Smooth muscle cell (in vitro differentiated cells): ENCODE measurements at regions not wholly inside any gene's neighbourhood (a gene's known extent, or its start where the extent isn't known, plus 50 kb on each side); places are given as distances from the start of the nearest gene placed in this dataset.
A peak's percentile ranks its signal among the peaks of the same experiment; 100 is the strongest.

Experiments
- DNase-seq: peaks from one replicate; lab custom pipeline; 2025; ENCODE audit not compliant: unreplicated experiment; lab: John Stamatoyannopoulos, UW
- H2AFZ ChIP-seq: fragments of 200-600 bp; sonication (generic); 2 replicates; pipeline ENCODE4 v1.6.0; 2016; ENCODE audit warnings: antibody characterized with exemption, low read depth, mild to moderate bottlenecking
- H3F3A ChIP-seq: fragments of 200-600 bp; sonication (generic); 2 replicates; pipeline ENCODE4 v1.6.0; 2017; ENCODE audit warnings: antibody characterized with exemption, low read depth
- H3K27ac ChIP-seq: fragments of 200-600 bp; sonication (generic); 2 replicates; pipeline ENCODE4 v1.5.1; 2016; ENCODE audit warnings: low read depth, mild to moderate bottlenecking
- H3K27me3 ChIP-seq: fragments of 200-600 bp; sonication (generic); 2 replicates; pipeline ENCODE4 v1.6.1; 2016; ENCODE audit warnings: low read depth, mild to moderate bottlenecking
- H3K36me3 ChIP-seq: fragments of 200-600 bp; sonication (generic); 2 replicates; pipeline ENCODE4 v1.5.1; 2016; ENCODE audit warnings: low read depth
- H3K4me1 ChIP-seq: fragments of 200-600 bp; sonication (generic); 2 replicates; pipeline ENCODE4 v1.5.1; 2016; ENCODE audit warnings: low read depth
- H3K4me2 ChIP-seq: fragments of 200-600 bp; sonication (generic); 2 replicates; pipeline ENCODE4 v1.6.0; 2016; ENCODE audit warnings: mild to moderate bottlenecking
- H3K4me3 ChIP-seq: fragments of 200-600 bp; sonication (generic); 2 replicates; pipeline ENCODE4 v1.5.1; 2016; ENCODE audit warnings: mild to moderate bottlenecking
- H3K79me2 ChIP-seq: fragments of 200-600 bp; sonication (generic); 2 replicates; pipeline ENCODE4 v1.6.0; 2016; ENCODE audit warnings: low read depth, mild to moderate bottlenecking
- H3K9ac ChIP-seq: fragments of 200-600 bp; sonication (generic); 2 replicates; pipeline ENCODE4 v1.6.0; 2016; ENCODE audit warnings: low read depth
- H3K9me3 ChIP-seq: fragments of 200-600 bp; sonication (generic); replicated peaks from 2 replicates; pipeline ENCODE4 v1.5.1; 2016; ENCODE audit warnings: low read depth
- H4K20me1 ChIP-seq: fragments of 200-600 bp; sonication (generic); 2 replicates; pipeline ENCODE4 v1.6.0; 2016; ENCODE audit warnings: low read depth
- WGBS: methylation state at CpG from one replicate; pipeline ENCODE4 v1.1.7; 2016; ENCODE audit warnings: low lambda C conversion rate; 5-methylcytosine and 5-hydroxymethylcytosine counted together
- TF ChIP-seq, protein P1 (sequence below): fragments of 200-600 bp; sonication (generic); IDR thresholded peaks from 2 replicates; pipeline ENCODE4 v1.5.1; 2017; ENCODE audit warnings: borderline replicate concordance, mild to moderate bottlenecking, antibody characterized with exemption; ENCODE audit not compliant: insufficient read depth, poor library complexity, severe bottlenecking

DNA sequence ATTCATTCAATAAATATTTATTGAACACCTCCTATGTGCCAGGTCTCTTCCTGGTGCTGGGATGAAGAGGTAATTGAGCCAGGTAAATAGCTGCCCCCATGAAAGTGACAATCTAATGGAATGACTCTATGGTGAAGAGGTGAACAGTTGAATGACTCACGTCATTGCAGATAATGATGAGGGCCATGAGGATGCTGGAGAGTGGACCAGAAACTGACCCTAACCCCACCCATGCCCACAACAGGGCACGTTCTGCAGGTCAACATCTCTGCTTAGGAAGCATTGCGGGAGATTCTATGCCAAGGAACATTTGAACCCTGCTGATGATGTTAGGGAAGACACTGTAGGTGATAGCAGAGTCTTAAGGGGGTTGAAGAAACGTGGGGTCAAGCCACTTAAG lies 788.9 kb upstream of the TBX3 start:
- Histone ChIP-seq H3K27me3 (no peaks in the 10 kb centered on the region), H3K79me2 (no peaks in the 10 kb centered on the region), H2AFZ (no peak overlapping the region), H3F3A (no peaks in the 10 kb centered on the region), H4K20me1 (no peaks in the 10 kb centered on the region), H3K9ac (no peak overlapping the region), H3K9me3 (no peaks in the 10 kb centered on the region), H3K4me1 (no peaks in the 10 kb centered on the region), H3K4me2 (no peak overlapping the region), H3K36me3 (no peaks in the 10 kb centered on the region), H3K4me3 (no peak overlapping the region), H3K27ac (no peak overlapping the region)
- DNase-seq: no peak
- TF ChIP-seq, protein P1, sequence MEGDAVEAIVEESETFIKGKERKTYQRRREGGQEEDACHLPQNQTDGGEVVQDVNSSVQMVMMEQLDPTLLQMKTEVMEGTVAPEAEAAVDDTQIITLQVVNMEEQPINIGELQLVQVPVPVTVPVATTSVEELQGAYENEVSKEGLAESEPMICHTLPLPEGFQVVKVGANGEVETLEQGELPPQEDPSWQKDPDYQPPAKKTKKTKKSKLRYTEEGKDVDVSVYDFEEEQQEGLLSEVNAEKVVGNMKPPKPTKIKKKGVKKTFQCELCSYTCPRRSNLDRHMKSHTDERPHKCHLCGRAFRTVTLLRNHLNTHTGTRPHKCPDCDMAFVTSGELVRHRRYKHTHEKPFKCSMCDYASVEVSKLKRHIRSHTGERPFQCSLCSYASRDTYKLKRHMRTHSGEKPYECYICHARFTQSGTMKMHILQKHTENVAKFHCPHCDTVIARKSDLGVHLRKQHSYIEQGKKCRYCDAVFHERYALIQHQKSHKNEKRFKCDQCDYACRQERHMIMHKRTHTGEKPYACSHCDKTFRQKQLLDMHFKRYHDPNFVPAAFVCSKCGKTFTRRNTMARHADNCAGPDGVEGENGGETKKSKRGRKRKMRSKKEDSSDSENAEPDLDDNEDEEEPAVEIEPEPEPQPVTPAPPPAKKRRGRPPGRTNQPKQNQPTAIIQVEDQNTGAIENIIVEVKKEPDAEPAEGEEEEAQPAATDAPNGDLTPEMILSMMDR: no peak
- 92% methylated on average over 4 of the region's 4 CpGs for WGBS

DNA sequence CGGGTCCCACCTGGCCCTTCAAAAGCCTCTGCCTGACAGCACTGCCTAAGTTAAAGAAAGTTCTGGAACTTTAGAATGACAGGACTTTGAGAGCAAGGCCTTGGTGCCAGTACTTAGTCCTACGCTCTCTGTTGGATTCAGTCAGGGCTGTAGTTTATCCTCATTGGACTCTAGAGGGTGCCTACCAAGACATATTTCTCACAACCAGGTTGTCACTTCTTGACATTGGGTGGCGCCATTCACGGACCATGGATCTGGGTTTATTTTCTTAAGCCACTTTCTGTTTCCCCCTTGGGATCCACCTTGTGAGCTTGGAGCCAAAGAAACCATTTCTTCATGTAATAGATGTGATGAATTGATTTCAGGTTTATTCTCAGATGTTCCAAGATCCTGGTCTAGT lies 787.0 kb upstream of the TBX3 start:
- H3K4me1 ChIP-seq: no peaks in the 10 kb centered on the region
- TF ChIP-seq, protein P1: no peak
- no peaks in the 10 kb centered on the region for H3K36me3 ChIP-seq
- H3K79me2 ChIP-seq: no peaks in the 10 kb centered on the region
- H3K4me3 ChIP-seq: no peak overlapping the region
- no peak for DNase-seq
- H3K4me2 ChIP-seq: no peak overlapping the region
- H3K27ac ChIP-seq: no peak overlapping the region
- no peak overlapping the region for H3K9ac ChIP-seq
- WGBS: 90% methylated on average over 4 of the region's 4 CpGs
- H3K27me3 ChIP-seq: no peaks in the 10 kb centered on the region
- no peak overlapping the region for H2AFZ ChIP-seq
- no peaks in the 10 kb centered on the region for H4K20me1 ChIP-seq
- H3F3A ChIP-seq: peaks cover 4% of the 10 kb centered on the region
- H3K9me3 ChIP-seq: no peaks in the 10 kb centered on the region

DNA sequence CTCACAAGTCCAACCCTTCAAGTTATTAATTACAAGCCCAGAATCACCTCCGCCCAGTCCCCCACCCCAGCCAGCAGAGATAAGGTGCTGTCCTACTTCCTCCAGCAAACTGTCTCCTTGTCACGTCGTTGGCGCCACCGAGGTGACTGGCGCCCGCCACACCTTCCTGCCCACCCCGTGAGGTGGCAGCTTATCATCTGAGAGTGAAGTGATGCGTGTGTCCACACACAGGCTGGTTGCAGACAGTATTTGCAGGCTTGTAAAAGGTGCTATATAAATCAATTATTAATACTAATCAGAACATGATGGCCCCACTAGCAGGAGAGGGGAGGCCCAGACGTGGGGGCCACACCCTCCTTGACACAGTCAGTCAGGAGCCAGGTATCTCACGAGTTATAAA lies 786.6 kb upstream of the TBX3 start:
- Histone ChIP-seq H3K4me3 (no peak overlapping the region), H3K4me1 (no peaks in the 10 kb centered on the region), H3K9me3 (no peaks in the 10 kb centered on the region), H2AFZ (no peak overlapping the region), H3K27ac (no peak overlapping the region), H3K36me3 (no peaks in the 10 kb centered on the region), H3K9ac (no peak overlapping the region), H3K79me2 (no peaks in the 10 kb centered on the region), H3K27me3 (no peaks in the 10 kb centered on the region), H4K20me1 (no peaks in the 10 kb centered on the region), H3K4me2 (no peak overlapping the region), H3F3A (peaks cover 6% of the 10 kb centered on the region)
- TF ChIP-seq, protein P1: no peak
- 93% methylated on average over 11 of the region's 11 CpGs for WGBS
- DNase-seq: no peak

DNA sequence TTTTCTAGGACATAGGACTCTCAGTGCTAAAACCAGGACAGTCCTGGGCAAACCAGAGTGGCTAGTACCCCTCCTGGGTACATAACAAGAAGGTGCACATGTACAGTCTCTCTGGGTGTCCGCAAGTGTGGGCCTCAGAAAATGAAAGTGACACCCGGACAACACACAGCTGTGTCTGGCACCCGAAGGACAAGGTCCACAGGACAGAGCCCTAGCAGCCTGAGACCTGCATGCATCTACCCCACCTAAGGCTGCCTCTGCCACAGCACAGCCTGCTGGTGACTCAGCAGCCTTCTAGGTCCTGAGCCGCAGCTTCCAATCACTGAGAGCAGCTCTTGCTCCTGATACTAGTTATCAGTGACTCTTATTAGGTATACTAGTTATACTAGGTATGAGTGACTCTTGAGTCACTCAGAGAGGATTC lies 784.1 kb upstream of the TBX3 start:
- no peak overlapping the region for H3K27ac ChIP-seq
- peaks cover 23% of the 10 kb centered on the region for H3F3A ChIP-seq
- no peak overlapping the region for H2AFZ ChIP-seq
- no peaks in the 10 kb centered on the region for H3K27me3 ChIP-seq
- no peaks in the 10 kb centered on the region for H4K20me1 ChIP-seq
- 58% methylated on average over 4 of the region's 4 CpGs for WGBS
- no peak overlapping the region for H3K4me3 ChIP-seq
- DNase-seq: no peak
- no peaks in the 10 kb centered on the region for H3K79me2 ChIP-seq
- H3K4me1 ChIP-seq: no peaks in the 10 kb centered on the region
- no peaks in the 10 kb centered on the region for H3K9me3 ChIP-seq
- H3K36me3 ChIP-seq: no peaks in the 10 kb centered on the region
- TF ChIP-seq, protein P1: peak; percentile 32
- H3K9ac ChIP-seq: no peak overlapping the region
- H3K4me2 ChIP-seq: no peak overlapping the region
